PC-9 (cell line): ENCODE measurements at regions not wholly inside any gene's neighbourhood (a gene's known extent, or its start where the extent isn't known, plus 50 kb on each side); places are given as distances from the start of the nearest gene placed in this dataset.
"Not testable (repeated sequence)": the region's sequence is repeated elsewhere in the genome, so short reads cannot be mapped to it uniquely, and the experiment has no call there.

Experiments
- BruUV-seq: library from RNA; stranded (reverse); fragments of 400-500 nt; replicated peaks from 2 replicates; lab custom pipeline; 2021; lab: Mats Ljungman, UMichigan
- CTCF ChIA-PET: fragments of 300-600 bp; sonication (Branson Sonifier 250); formaldehyde crosslinking; loops from one replicate; lab custom pipeline; 2022; ENCODE audit warnings: antibody characterized with exemption; lab: Charles Lee
- POLR2A ChIA-PET: fragments of 300-600 bp; sonication (Branson Sonifier 250); formaldehyde crosslinking; loops from one replicate; lab custom pipeline; 2022; ENCODE audit warnings: antibody characterized with exemption; ENCODE audit not compliant: unreplicated experiment; lab: Charles Lee
- DNase-seq, 2 experiments: peaks; one replicate each; pipeline versions ENCODE4 v3.0.0 to v3.0.0-alpha.2; 2015 to 2022; ENCODE audit warnings: mixed read lengths in 1 of 2
- H2AFZ ChIP-seq: fragments of 200-600 bp; sonication (generic); 2 replicates; pipeline ENCODE4 v1.8.1; 2017; ENCODE audit warnings: antibody characterized with exemption
- H3F3A ChIP-seq: fragments of 200-600 bp; sonication (generic); 2 replicates; pipeline ENCODE4 v1.8.1; 2017; ENCODE audit warnings: antibody characterized with exemption, mild to moderate bottlenecking, low read depth; ENCODE audit not compliant: insufficient read depth
- H3K27ac ChIP-seq: fragments of 200-600 bp; sonication (generic); 2 replicates; pipeline ENCODE4 v1.6.1; 2016; ENCODE audit warnings: mixed run types
- H3K27me3 ChIP-seq: fragments of 200-600 bp; sonication (generic); 2 replicates; pipeline ENCODE4 v1.6.1; 2016; ENCODE audit warnings: low read depth, mixed run types; ENCODE audit not compliant: insufficient read depth
- H3K36me3 ChIP-seq: fragments of 200-600 bp; sonication (generic); 2 replicates; pipeline ENCODE4 v1.6.1; 2016; ENCODE audit warnings: low read depth, mixed run types
- H3K4me1 ChIP-seq: fragments of 200-600 bp; sonication (generic); replicated peaks from 2 replicates; pipeline ENCODE4 v1.6.1; 2016; ENCODE audit warnings: mixed run types; ENCODE audit not compliant: insufficient read depth
- H3K4me2 ChIP-seq: fragments of 200-600 bp; sonication (generic); 2 replicates; pipeline ENCODE4 v1.6.1; 2017; ENCODE audit warnings: mixed run types
- H3K4me3 ChIP-seq: fragments of 200-600 bp; sonication (generic); 2 replicates; pipeline ENCODE4 v1.6.1; 2016; ENCODE audit warnings: mixed run types
- H3K79me2 ChIP-seq: fragments of 200-600 bp; sonication (generic); 2 replicates; pipeline ENCODE4 v1.6.1; 2017; ENCODE audit warnings: low read depth, mixed run types
- H3K9me2 ChIP-seq: fragments of 200-600 bp; sonication (generic); 2 replicates; pipeline ENCODE4 v1.8.1; 2017; ENCODE audit warnings: mild to moderate bottlenecking; ENCODE audit not compliant: insufficient read depth
- H3K9me3 ChIP-seq: fragments of 200-600 bp; sonication (generic); 2 replicates; pipeline ENCODE4 v1.8.1; 2016; ENCODE audit warnings: low read depth; ENCODE audit not compliant: insufficient read depth
- H4K20me1 ChIP-seq: fragments of 200-600 bp; sonication (generic); 2 replicates; pipeline ENCODE4 v1.8.1; 2017; ENCODE audit not compliant: insufficient read depth
- CTCF ChIP-seq: fragments of 200-600 bp; sonication (generic); conservative IDR thresholded peaks from 2 replicates; pipeline ENCODE4 v1.6.1; 2017; ENCODE audit warnings: mixed run types, antibody characterized with exemption, mild to moderate bottlenecking, moderate library complexity
- EZH2 ChIP-seq: fragments of 200-600 bp; sonication (generic); IDR thresholded peaks from 2 replicates; pipeline ENCODE4 v1.8.0; 2017; ENCODE audit warnings: antibody characterized with exemption, low read depth
- intact Hi-C: fragments of 100-400 bp; cut with micrococcal nuclease; formaldehyde crosslinking; loops from one replicate; pipeline ENCODE4 v1.10.0; 2022; ENCODE audit not compliant: unreplicated experiment

GRCh38 chr5:105042623-105043022 lies 1480.0 kb upstream of the NUDT12 start:
- Histone ChIP-seq H3K79me2 (no peaks in the 10 kb centered on the region), H3K27ac (no peak overlapping the region), H3F3A (no peaks in the 10 kb centered on the region), H3K36me3 (no peaks in the 10 kb centered on the region), H3K4me3 (no peak overlapping the region), H2AFZ (no peak overlapping the region), H3K9me3 (no peaks in the 10 kb centered on the region), H3K27me3 (no peaks in the 10 kb centered on the region), H3K9me2 (no peaks in the 10 kb centered on the region), H3K4me2 (no peak overlapping the region), H3K4me1 (no peaks in the 10 kb centered on the region), H4K20me1 (no peaks in the 10 kb centered on the region)
- BruUV-seq: no TSS peak
- intact Hi-C loops: no loop called here
- no peak for DNase-seq
- no peak for TF ChIP-seq CTCF
- TF ChIP-seq EZH2: no peak
- POLR2A ChIA-PET: no interaction called here
- CTCF ChIA-PET: no interaction called here

- DNase-seq, H4K20me1 ChIP-seq, H3K4me3 ChIP-seq, CTCF ChIA-PET, H3F3A ChIP-seq, H3K36me3 ChIP-seq, H3K27ac ChIP-seq, H3K4me2 ChIP-seq, BruUV-seq, H2AFZ ChIP-seq, H3K27me3 ChIP-seq, H3K79me2 ChIP-seq, H3K4me1 ChIP-seq, intact Hi-C loops, H3K9me2 ChIP-seq, POLR2A ChIA-PET, H3K9me3 ChIP-seq: not testable (repeated sequence)
These were observed 1474.2 kb upstream of the NUDT12 start for GRCh38 chr5:105036814-105037213.

- POLR2A ChIA-PET: no interaction called here
- no peaks in the 10 kb centered on the region for H3K4me1 ChIP-seq
- CTCF ChIA-PET: no interaction called here
- H3K27ac ChIP-seq: no peak overlapping the region
- no peaks in the 10 kb centered on the region for H3K79me2 ChIP-seq
- no peak overlapping the region for H3K4me3 ChIP-seq
- no peaks in the 10 kb centered on the region for H3K9me3 ChIP-seq
- H3K36me3 ChIP-seq: no peaks in the 10 kb centered on the region
- TF ChIP-seq CTCF: no peak
- no peak for TF ChIP-seq EZH2
- no peaks in the 10 kb centered on the region for H3F3A ChIP-seq
- intact Hi-C loops: no loop called here
- no TSS peak for BruUV-seq
- no peaks in the 10 kb centered on the region for H3K9me2 ChIP-seq
- DNase-seq: no peak
- peak overlapping the region; percentile 63; the same call in 1 of the 2 replicates for H2AFZ ChIP-seq
- no peaks in the 10 kb centered on the region for H3K27me3 ChIP-seq
- no peaks in the 10 kb centered on the region for H4K20me1 ChIP-seq
- H3K4me2 ChIP-seq: no peak overlapping the region
These were observed 1471.8 kb upstream of the NUDT12 start for GRCh38 chr5:105034401-105034763.

- ChIA-PET POLR2A (no interaction called here), CTCF (no interaction called here)
- Histone ChIP-seq H3K4me1 (no peaks in the 10 kb centered on the region), H3K4me3 (no peak overlapping the region), H3K9me2 (no peaks in the 10 kb centered on the region), H3K27ac (no peak overlapping the region), H3K9me3 (no peaks in the 10 kb centered on the region), H3K79me2 (no peaks in the 10 kb centered on the region), H3K36me3 (no peaks in the 10 kb centered on the region), H4K20me1 (no peaks in the 10 kb centered on the region), H2AFZ (peak overlapping the region; percentile 63; the same call in 1 of the 2 replicates), H3F3A (no peaks in the 10 kb centered on the region), H3K27me3 (no peaks in the 10 kb centered on the region), H3K4me2 (no peak overlapping the region)
- TF ChIP-seq CTCF (no peak), EZH2 (no peak)
- no TSS peak for BruUV-seq
- intact Hi-C loops: no loop called here
- no peak for DNase-seq
These were observed 1471.2 kb upstream of the NUDT12 start for GRCh38 chr5:105033637-105034400.
